Gastroesophageal sphincter (tissue), 3 donors: ENCODE measurements at regions not wholly inside any gene's neighbourhood (a gene's known extent, or its start where the extent isn't known, plus 50 kb on each side); places are given as distances from the start of the nearest gene placed in this dataset.

Source experiments
- EP300 ChIP-seq: sonication (generic); formaldehyde crosslinking; IDR thresholded peaks from one replicate; pipeline ENCODE4 v1.6.1; 2017; ENCODE audit warnings: antibody characterized with exemption, mild to moderate bottlenecking
- POLR2A ChIP-seq, 2 donors: fragments of 450-650 bp; IDR thresholded peaks; one replicate each; pipeline ENCODE4 v1.6.1; 2017; ENCODE audit warnings: antibody characterized with exemption in 2 of 2, mild to moderate bottlenecking in 2 of 2, moderate library complexity in 1 of 2
- TF ChIP-seq, protein P1 (sequence below), 4 experiments: fragments of 200-600 bp in 2 of 4; fragments of 450-650 bp in 2 of 4; sonication (generic) in 1 of 4; IDR thresholded peaks; one replicate each; pipeline ENCODE4 v1.5.1; 2017 to 2019; ENCODE audit warnings: antibody characterized with exemption in 4 of 4, mild to moderate bottlenecking in 2 of 4, moderate library complexity in 2 of 4

GRCh38 chr12:67096533-67097318, 172.4 kb upstream of the CAND1 start:
- TF ChIP-seq EP300 = no peak
- TF ChIP-seq, protein P1, sequence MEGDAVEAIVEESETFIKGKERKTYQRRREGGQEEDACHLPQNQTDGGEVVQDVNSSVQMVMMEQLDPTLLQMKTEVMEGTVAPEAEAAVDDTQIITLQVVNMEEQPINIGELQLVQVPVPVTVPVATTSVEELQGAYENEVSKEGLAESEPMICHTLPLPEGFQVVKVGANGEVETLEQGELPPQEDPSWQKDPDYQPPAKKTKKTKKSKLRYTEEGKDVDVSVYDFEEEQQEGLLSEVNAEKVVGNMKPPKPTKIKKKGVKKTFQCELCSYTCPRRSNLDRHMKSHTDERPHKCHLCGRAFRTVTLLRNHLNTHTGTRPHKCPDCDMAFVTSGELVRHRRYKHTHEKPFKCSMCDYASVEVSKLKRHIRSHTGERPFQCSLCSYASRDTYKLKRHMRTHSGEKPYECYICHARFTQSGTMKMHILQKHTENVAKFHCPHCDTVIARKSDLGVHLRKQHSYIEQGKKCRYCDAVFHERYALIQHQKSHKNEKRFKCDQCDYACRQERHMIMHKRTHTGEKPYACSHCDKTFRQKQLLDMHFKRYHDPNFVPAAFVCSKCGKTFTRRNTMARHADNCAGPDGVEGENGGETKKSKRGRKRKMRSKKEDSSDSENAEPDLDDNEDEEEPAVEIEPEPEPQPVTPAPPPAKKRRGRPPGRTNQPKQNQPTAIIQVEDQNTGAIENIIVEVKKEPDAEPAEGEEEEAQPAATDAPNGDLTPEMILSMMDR (IDR thresholded peaks at IDR 0.05) = no peak
- no peak for TF ChIP-seq POLR2A (IDR thresholded peaks at IDR 0.05)
